Parathyroid adenoma (tissue), 2 donors: ENCODE measurements at regions not wholly inside any gene's neighbourhood (a gene's known extent, or its start where the extent isn't known, plus 50 kb on each side); places are given as distances from the start of the nearest gene placed in this dataset.

ENCODE experiments used
- H2AFZ ChIP-seq: fragments of 300-600 bp; sonication (generic); one replicate; pipeline ENCODE4 v1.7.0; 2017; ENCODE audit warnings: antibody characterized with exemption, mild to moderate bottlenecking
- H3K27ac ChIP-seq: fragments of 300-600 bp; sonication (generic); one replicate; pipeline ENCODE4 v1.7.0; 2017
- H3K27me3 ChIP-seq: fragments of 300-600 bp; sonication (generic); one replicate; pipeline ENCODE4 v1.7.0; 2017; ENCODE audit warnings: low read length; ENCODE audit not compliant: control insufficient read depth, insufficient read depth
- H3K36me3 ChIP-seq: fragments of 300-600 bp; sonication (generic); one replicate; pipeline ENCODE4 v1.7.0; 2017; ENCODE audit warnings: low read length; ENCODE audit not compliant: control insufficient read depth, insufficient read depth
- H3K4me1 ChIP-seq: fragments of 300-600 bp; sonication (generic); one replicate; pipeline ENCODE4 v1.7.0; 2017; ENCODE audit warnings: control low read depth
- H3K4me2 ChIP-seq: fragments of 300-600 bp; sonication (generic); one replicate; pipeline ENCODE4 v1.7.0; 2017; ENCODE audit warnings: low read length
- H3K4me3 ChIP-seq: fragments of 300-600 bp; sonication (generic); one replicate; pipeline ENCODE4 v1.7.0; 2017; ENCODE audit warnings: low read depth, low read length
- H3K79me2 ChIP-seq: fragments of 300-600 bp; sonication (generic); one replicate; pipeline ENCODE4 v1.7.0; 2017; ENCODE audit warnings: control low read depth
- H3K9ac ChIP-seq: fragments of 300-600 bp; sonication (generic); one replicate; pipeline ENCODE4 v1.7.0; 2017; ENCODE audit warnings: mild to moderate bottlenecking
- H3K9me3 ChIP-seq: fragments of 300-600 bp; sonication (generic); one replicate; pipeline ENCODE4 v1.7.0; 2017; ENCODE audit warnings: low read length; ENCODE audit not compliant: control insufficient read depth
- CTCF ChIP-seq: fragments of 300-600 bp; sonication (generic); IDR thresholded peaks from one replicate; pipeline ENCODE4 v1.7.0; 2017; ENCODE audit warnings: antibody characterized with exemption, mild to moderate bottlenecking
- donor health status: primary hyperparathyroidism.

GRCh38 chr13:105153611-105154010 is 1381.9 kb downstream of the EFNB2 start:
- TF ChIP-seq CTCF, result no peak
- Histone ChIP-seq H3K27ac (no peak overlapping the region), H3K36me3 (no peaks in the 10 kb centered on the region), H2AFZ (no peak overlapping the region), H3K9ac (no peak overlapping the region), H3K4me2 (no peak overlapping the region), H3K4me3 (no peak overlapping the region), H3K4me1 (no peaks in the 10 kb centered on the region), H3K27me3 (no peaks in the 10 kb centered on the region), H3K79me2 (no peaks in the 10 kb centered on the region), H3K9me3 (no peaks in the 10 kb centered on the region)

GRCh38 chr13:105151639-105152038 is 1383.8 kb downstream of the EFNB2 start:
- Histone ChIP-seq H3K9me3 (no peaks in the 10 kb centered on the region), H3K36me3 (no peaks in the 10 kb centered on the region)
- no peak for TF ChIP-seq CTCF

GRCh38 chr13:105147461-105147860 is 1388.0 kb downstream of the EFNB2 start:
- TF ChIP-seq CTCF, result no peak
- no peak overlapping the region for H2AFZ ChIP-seq
- no peaks in the 10 kb centered on the region for H3K4me1 ChIP-seq
- H3K4me3 ChIP-seq, result no peak overlapping the region
- H3K27ac ChIP-seq, result no peak overlapping the region
- H3K9me3 ChIP-seq, result no peaks in the 10 kb centered on the region
- H3K9ac ChIP-seq, result no peak overlapping the region
- H3K79me2 ChIP-seq, result no peaks in the 10 kb centered on the region
- H3K27me3 ChIP-seq, result no peaks in the 10 kb centered on the region
- no peak overlapping the region for H3K4me2 ChIP-seq
- H3K36me3 ChIP-seq, result no peaks in the 10 kb centered on the region

More at GRCh38 chr13:105151639-105152038, 1383.8 kb downstream of the EFNB2 start:
- Histone ChIP-seq H3K4me2 (no peak overlapping the region), H3K27ac (no peak overlapping the region), H3K9ac (no peak overlapping the region), H3K27me3 (no peaks in the 10 kb centered on the region), H3K79me2 (no peaks in the 10 kb centered on the region), H3K4me3 (no peak overlapping the region), H2AFZ (no peak overlapping the region), H3K4me1 (no peaks in the 10 kb centered on the region)

- Histone ChIP-seq H3K9ac (no peak overlapping the region), H3K9me3 (no peaks in the 10 kb centered on the region), H3K4me1 (no peaks in the 10 kb centered on the region), H3K4me3 (no peak overlapping the region), H3K79me2 (no peaks in the 10 kb centered on the region), H3K27me3 (no peaks in the 10 kb centered on the region), H3K4me2 (no peak overlapping the region), H3K27ac (no peak overlapping the region), H3K36me3 (no peaks in the 10 kb centered on the region), H2AFZ (no peak overlapping the region)
- TF ChIP-seq CTCF, result no peak
Measured at GRCh38 chr13:105144936-105145335, 1390.5 kb downstream of the EFNB2 start.

- no peak for TF ChIP-seq CTCF
Measured at GRCh38 chr13:105144020-105144419, 1391.4 kb downstream of the EFNB2 start.

More at GRCh38 chr13:105144020-105144419, 1391.4 kb downstream of the EFNB2 start:
- Histone ChIP-seq H3K36me3 (no peaks in the 10 kb centered on the region), H3K9me3 (no peaks in the 10 kb centered on the region), H3K27ac (no peak overlapping the region), H3K4me1 (no peaks in the 10 kb centered on the region), H2AFZ (no peak overlapping the region), H3K4me2 (no peak overlapping the region), H3K27me3 (no peaks in the 10 kb centered on the region), H3K79me2 (no peaks in the 10 kb centered on the region), H3K9ac (no peak overlapping the region), H3K4me3 (no peak overlapping the region)
